Breast epithelium (tissue), 4 donors: ENCODE measurements at regions not wholly inside any gene's neighbourhood (a gene's known extent, or its start where the extent isn't known, plus 50 kb on each side); places are given as distances from the start of the nearest gene placed in this dataset.

Experiments used
- DNase-seq, 2 donors: peaks; one replicate each; pipeline ENCODE4 v3.0.0-alpha.2; 2019; ENCODE audit warnings: low spot score in 2 of 2
- H3K27ac ChIP-seq, 2 donors: fragments of 200-600 bp; sonication (generic) in 1 of 2; one replicate each; pipeline ENCODE4 v1.5.1; 2016 to 2019; ENCODE audit warnings: mild to moderate bottlenecking in 1 of 2
- H3K27me3 ChIP-seq, 2 donors: fragments of 200-600 bp; sonication (generic) in 1 of 2; one replicate each; pipeline versions ENCODE4 v1.5.1 to v1.6.0; 2017 to 2019; ENCODE audit warnings: control low read depth in 1 of 2, mild to moderate bottlenecking in 1 of 2
- H3K36me3 ChIP-seq: fragments of 200-600 bp; one replicate; pipeline ENCODE4 v1.5.1; 2019
- H3K4me1 ChIP-seq, 2 donors: fragments of 200-600 bp; sonication (generic); one replicate each; pipeline ENCODE4 v1.5.1; 2016 to 2019; ENCODE audit warnings: control low read depth in 1 of 2
- H3K4me3 ChIP-seq, 3 donors: fragments of 200-600 bp; sonication (generic); 1 replicate in 2 of 3; 2 replicates in 1 of 3; pipeline ENCODE4 v1.5.1; 2016 to 2019; ENCODE audit warnings: mild to moderate bottlenecking in 3 of 3, moderate library complexity in 2 of 3
- H3K9me3 ChIP-seq, 2 donors: fragments of 200-600 bp; sonication (generic) in 1 of 2; one replicate each; pipeline ENCODE4 v1.5.1; 2016 to 2019; ENCODE audit warnings: control low read depth in 1 of 2
- CTCF ChIP-seq, 3 donors: fragments of 450-650 bp; IDR thresholded peaks; one replicate each; pipeline ENCODE4 v1.5.1; 2016 to 2017; ENCODE audit warnings: antibody characterized with exemption in 3 of 3, mild to moderate bottlenecking in 3 of 3, moderate library complexity in 3 of 3
- POLR2A ChIP-seq: fragments of 450-650 bp; IDR thresholded peaks from one replicate; pipeline ENCODE4 v1.6.1; 2016; ENCODE audit warnings: antibody characterized with exemption, mild to moderate bottlenecking, moderate library complexity
- POLR2AphosphoS5 ChIP-seq, 3 donors: sonication (generic); formaldehyde crosslinking; IDR thresholded peaks; one replicate each; pipeline ENCODE4 v1.6.1; 2017; ENCODE audit warnings: antibody characterized with exemption in 3 of 3
- intact Hi-C: fragments of 100-400 bp; cut with DNase I; formaldehyde crosslinking; loops from one replicate; pipeline ENCODE4 v1.15.1; 2023; ENCODE audit warnings: low total_unique reads

GRCh38 chr6:125678601-125679000, 70.8 kb upstream of the HEY2 start:
- no peak overlapping the region for H3K4me3 ChIP-seq
- no peak for DNase-seq
- intact Hi-C loops = no loop called here
- no peak for TF ChIP-seq CTCF (IDR thresholded peaks at IDR 0.05)
- TF ChIP-seq POLR2AphosphoS5 (IDR thresholded peaks at IDR 0.05) = no peak
- no peak for TF ChIP-seq POLR2A
- H3K4me1 ChIP-seq = no peaks in the 10 kb centered on the region
- H3K9me3 ChIP-seq = no peaks in the 10 kb centered on the region
- no peaks in the 10 kb centered on the region for H3K36me3 ChIP-seq
- H3K27me3 ChIP-seq = no peaks in the 10 kb centered on the region
- no peak overlapping the region for H3K27ac ChIP-seq

- Histone ChIP-seq H3K4me1 (no peaks in the 10 kb centered on the region), H3K27me3 (no peaks in the 10 kb centered on the region), H3K36me3 (no peaks in the 10 kb centered on the region), H3K9me3 (no peaks in the 10 kb centered on the region), H3K4me3 (no peak overlapping the region), H3K27ac (no peak overlapping the region)
- TF ChIP-seq POLR2AphosphoS5 (IDR thresholded peaks at IDR 0.05) (no peak), POLR2A (no peak), CTCF (IDR thresholded peaks at IDR 0.05) (no peak)
- intact Hi-C loops = no loop called here
- no peak for DNase-seq
Observed at GRCh38 chr6:125679128-125679527, 70.3 kb upstream of the HEY2 start.

GRCh38 chr6:125679651-125680050, 69.8 kb upstream of the HEY2 start:
- TF ChIP-seq POLR2AphosphoS5 (IDR thresholded peaks at IDR 0.05) = no peak
- no peak for TF ChIP-seq POLR2A
- no peak for TF ChIP-seq CTCF (IDR thresholded peaks at IDR 0.05)
- no peak overlapping the region for H3K4me3 ChIP-seq
- no peaks in the 10 kb centered on the region for H3K27me3 ChIP-seq
- H3K4me1 ChIP-seq = no peaks in the 10 kb centered on the region
- no peak for DNase-seq
- H3K9me3 ChIP-seq = no peaks in the 10 kb centered on the region
- intact Hi-C loops = no loop called here
- H3K36me3 ChIP-seq = no peaks in the 10 kb centered on the region
- H3K27ac ChIP-seq = no peak overlapping the region

- intact Hi-C loops = no loop called here
- H3K9me3 ChIP-seq = no peaks in the 10 kb centered on the region
- no peaks in the 10 kb centered on the region for H3K4me1 ChIP-seq
- H3K27ac ChIP-seq = no peak overlapping the region
- no peaks in the 10 kb centered on the region for H3K36me3 ChIP-seq
- H3K4me3 ChIP-seq = no peak overlapping the region
- TF ChIP-seq POLR2AphosphoS5 (IDR thresholded peaks at IDR 0.05) (no peak), POLR2A (no peak), CTCF (IDR thresholded peaks at IDR 0.05) (no peak)
- H3K27me3 ChIP-seq = no peaks in the 10 kb centered on the region
- no peak for DNase-seq
Observed at GRCh38 chr6:125682939-125683338, 66.5 kb upstream of the HEY2 start.

GRCh38 chr6:125688138-125688537, 61.3 kb upstream of the HEY2 start:
- no peaks in the 10 kb centered on the region for H3K27me3 ChIP-seq
- TF ChIP-seq CTCF (IDR thresholded peaks at IDR 0.05) (no peak), POLR2AphosphoS5 (IDR thresholded peaks at IDR 0.05) (no peak), POLR2A (no peak)
- H3K36me3 ChIP-seq = no peaks in the 10 kb centered on the region
- no peaks in the 10 kb centered on the region for H3K4me1 ChIP-seq
- H3K9me3 ChIP-seq = peaks cover 0 to 6% of the 10 kb centered on the region in 2 donors
- no peak overlapping the region for H3K4me3 ChIP-seq
- intact Hi-C loops = no loop called here
- no peak overlapping the region for H3K27ac ChIP-seq
- DNase-seq = no peak
